Mesendoderm (in vitro differentiated cells): ENCODE measurements at regions not wholly inside any gene's neighbourhood (a gene's known extent, or its start where the extent isn't known, plus 50 kb on each side); places are given as distances from the start of the nearest gene placed in this dataset.
"Not testable (repeated sequence)": the region's sequence is repeated elsewhere in the genome, so short reads cannot be mapped to it uniquely, and the experiment has no call there.

ENCODE experiments used
- DNase-seq: peaks from one replicate; pipeline ENCODE4 v3.0.0; 2013
- H2AK5ac ChIP-seq: 2 replicates; pipeline ENCODE4 v1.6.1; 2013; ENCODE audit warnings: low read length, inconsistent platforms
- H2BK120ac ChIP-seq: 2 replicates; pipeline ENCODE4 v1.6.1; 2013; ENCODE audit warnings: low read depth, mild to moderate bottlenecking, low read length, moderate library complexity, mixed read lengths
- H2BK15ac ChIP-seq: replicated peaks from 2 replicates; pipeline ENCODE4 v1.6.1; 2013; ENCODE audit warnings: low read depth, mild to moderate bottlenecking, moderate library complexity
- H2BK5ac ChIP-seq: 2 replicates; pipeline ENCODE4 v1.6.1; 2013; ENCODE audit warnings: low read length, inconsistent platforms
- H3K18ac ChIP-seq: 2 replicates; pipeline ENCODE4 v1.6.1; 2013; ENCODE audit warnings: mild to moderate bottlenecking, low read length, mixed read lengths
- H3K23ac ChIP-seq: one replicate; pipeline ENCODE4 v1.6.1; 2013; ENCODE audit warnings: low read length
- H3K27ac ChIP-seq: 2 replicates; pipeline ENCODE4 v1.5.1; 2013; ENCODE audit warnings: low read depth, mild to moderate bottlenecking, inconsistent platforms, low read length, moderate library complexity
- H3K27me3 ChIP-seq: 2 replicates; pipeline ENCODE4 v1.6.1; 2013; ENCODE audit warnings: low read length, control low read depth, mild to moderate bottlenecking, inconsistent platforms; ENCODE audit not compliant: insufficient read depth, poor library complexity
- H3K36me3 ChIP-seq: 2 replicates; pipeline ENCODE4 v1.6.1; 2013; ENCODE audit warnings: low read length, inconsistent platforms; ENCODE audit not compliant: control insufficient read depth, insufficient read depth
- H3K4ac ChIP-seq: one replicate; pipeline ENCODE4 v1.6.1; 2013; ENCODE audit warnings: low read depth, mild to moderate bottlenecking, low read length, moderate library complexity
- H3K4me1 ChIP-seq: 2 replicates; pipeline ENCODE4 v1.6.1; 2013; ENCODE audit warnings: low read depth, low read length, inconsistent platforms; ENCODE audit not compliant: control insufficient read depth
- H3K4me2 ChIP-seq: 2 replicates; pipeline ENCODE4 v1.6.1; 2013; ENCODE audit warnings: low read length
- H3K4me3 ChIP-seq: 2 replicates; pipeline ENCODE4 v1.5.1; 2013; ENCODE audit warnings: mild to moderate bottlenecking, low read length
- H3K56ac ChIP-seq: one replicate; pipeline ENCODE4 v1.6.1; 2013; ENCODE audit warnings: low read length
- H3K79me1 ChIP-seq: 2 replicates; pipeline ENCODE4 v1.6.1; 2013; ENCODE audit warnings: low read length, inconsistent platforms
- H3K79me2 ChIP-seq: 2 replicates; pipeline ENCODE4 v1.6.1; 2013; ENCODE audit warnings: mild to moderate bottlenecking, low read length; ENCODE audit not compliant: control insufficient read depth, insufficient read depth
- H3K9ac ChIP-seq: 2 replicates; pipeline ENCODE4 v1.6.1; 2013; ENCODE audit warnings: low read length, inconsistent platforms
- H4K5ac ChIP-seq: one replicate; pipeline ENCODE4 v1.6.1; 2013; ENCODE audit warnings: low read length
- H4K8ac ChIP-seq: one replicate; pipeline ENCODE4 v1.6.1; 2013; ENCODE audit warnings: low read depth, mild to moderate bottlenecking, control low read depth, low read length, moderate library complexity
- WGBS: extraction: QIAGEN DNeasy Blood & Tissue Kit; methylation state at CpG from one replicate; pipeline ENCODE4 v1.1.7; 2013; ENCODE audit warnings: low lambda C conversion rate, missing lambda C conversion rate; ENCODE audit not compliant: insufficient coverage; ENCODE audit errors: extremely low coverage; 5-methylcytosine and 5-hydroxymethylcytosine counted together

DNA sequence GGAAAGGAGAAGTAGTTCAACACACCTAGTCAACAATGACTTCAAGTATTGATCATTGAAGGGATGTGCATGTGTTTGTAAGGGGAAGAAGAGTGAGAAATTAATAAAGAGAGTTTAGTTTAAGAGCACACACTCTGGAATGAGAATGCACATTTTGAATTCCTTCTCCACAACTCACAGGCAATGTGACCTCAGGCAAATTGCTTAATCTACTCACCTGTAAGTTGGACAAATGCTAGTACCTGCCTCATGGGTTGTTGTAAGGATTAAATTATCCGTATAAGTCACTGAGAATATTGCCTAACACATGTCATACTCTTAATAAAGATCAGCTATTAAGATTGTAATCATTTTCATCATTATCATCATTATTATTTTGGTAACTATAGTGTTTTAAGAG is 204.0 kb upstream of the NFIA start:
- Histone ChIP-seq H3K4ac (no peak overlapping the region), H3K18ac (no peak overlapping the region), H3K79me1 (no peaks in the 10 kb centered on the region), H3K4me1 (peaks cover 2% of the 10 kb centered on the region), H4K8ac (no peak overlapping the region), H2BK120ac (no peak overlapping the region), H2BK5ac (no peak overlapping the region), H3K4me2 (no peak overlapping the region), H3K79me2 (no peaks in the 10 kb centered on the region), H3K4me3 (no peak overlapping the region), H3K56ac (no peak overlapping the region), H4K5ac (no peak overlapping the region), H3K23ac (no peak overlapping the region), H2BK15ac (no peak overlapping the region), H3K27me3 (no peaks in the 10 kb centered on the region), H3K27ac (no peak overlapping the region), H3K9ac (no peak overlapping the region), H3K36me3 (no peaks in the 10 kb centered on the region), H2AK5ac (no peak overlapping the region)
- no CpG with 5 or more reads among the region's 1 CpG for WGBS
- DNase-seq: no peak

GRCh38 chr1:60877376-60877775 is 205.0 kb upstream of the NFIA start:
- Histone ChIP-seq H3K4me3 (no peak overlapping the region), H3K79me2 (no peaks in the 10 kb centered on the region), H3K27ac (no peak overlapping the region), H2BK5ac (no peak overlapping the region), H4K5ac (no peak overlapping the region), H3K23ac (no peak overlapping the region), H3K4me1 (peaks cover 2% of the 10 kb centered on the region), H4K8ac (no peak overlapping the region), H2AK5ac (no peak overlapping the region), H3K9ac (no peak overlapping the region), H3K79me1 (no peaks in the 10 kb centered on the region), H2BK120ac (no peak overlapping the region), H3K4me2 (no peak overlapping the region), H2BK15ac (no peak overlapping the region), H3K36me3 (no peaks in the 10 kb centered on the region), H3K27me3 (no peaks in the 10 kb centered on the region), H3K18ac (no peak overlapping the region), H3K56ac (no peak overlapping the region), H3K4ac (no peak overlapping the region)
- WGBS: no CpG with 5 or more reads among the region's 6 CpGs
- no peak for DNase-seq

DNA sequence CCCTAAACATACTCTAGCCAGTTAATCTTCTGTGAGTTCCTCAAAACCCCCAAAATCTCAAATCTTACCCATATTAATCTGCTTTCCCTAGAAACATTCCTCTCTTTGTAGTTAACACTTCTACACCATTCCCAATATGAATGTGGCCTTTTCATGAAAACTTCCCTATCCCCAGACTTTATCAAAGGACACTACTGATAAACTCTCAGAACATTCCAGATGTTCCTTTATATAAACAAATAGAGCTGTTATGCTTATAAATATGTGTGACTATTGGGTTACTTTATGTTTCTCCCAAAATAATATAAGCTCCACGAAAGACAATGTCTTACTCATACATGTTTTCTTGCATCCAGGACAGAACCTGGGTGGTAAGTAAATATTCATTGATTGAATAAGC is 205.4 kb upstream of the NFIA start:
- Histone ChIP-seq H3K56ac (no peak overlapping the region), H3K27ac (no peak overlapping the region), H3K79me1 (no peaks in the 10 kb centered on the region), H4K5ac (no peak overlapping the region), H3K4ac (no peak overlapping the region), H3K4me1 (peaks cover 2% of the 10 kb centered on the region), H3K18ac (no peak overlapping the region), H2BK15ac (no peak overlapping the region), H3K23ac (no peak overlapping the region), H3K9ac (no peak overlapping the region), H3K79me2 (no peaks in the 10 kb centered on the region), H3K4me2 (no peak overlapping the region), H3K27me3 (no peaks in the 10 kb centered on the region), H2AK5ac (no peak overlapping the region), H2BK5ac (no peak overlapping the region), H2BK120ac (no peak overlapping the region), H4K8ac (no peak overlapping the region), H3K4me3 (no peak overlapping the region), H3K36me3 (no peaks in the 10 kb centered on the region)
- WGBS: no CpG with 5 or more reads among the region's 1 CpG
- DNase-seq: no peak

DNA sequence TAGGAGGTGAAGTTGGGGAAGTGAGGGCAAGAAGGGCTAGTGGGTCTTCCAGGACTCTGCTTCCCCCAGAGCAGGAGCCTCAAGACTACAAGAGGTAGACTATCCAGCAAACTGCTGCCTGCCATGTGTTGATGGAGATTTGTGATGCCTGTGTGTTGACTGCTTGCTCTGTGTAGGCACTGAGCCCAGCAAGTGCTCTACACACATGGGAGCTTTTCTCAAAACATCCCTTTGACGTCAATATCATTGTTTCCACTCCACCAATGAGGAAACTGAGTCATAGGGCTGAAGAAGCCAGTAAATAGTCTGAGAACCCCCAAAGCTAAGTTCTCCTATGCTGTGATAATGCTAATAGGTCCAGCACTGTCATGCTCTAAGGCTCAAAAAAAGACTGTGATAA is 207.2 kb upstream of the NFIA start:
- no peaks in the 10 kb centered on the region for H3K79me2 ChIP-seq
- no peak overlapping the region for H2BK15ac ChIP-seq
- H3K4me3 ChIP-seq: no peak overlapping the region
- H3K56ac ChIP-seq: no peak overlapping the region
- no peak overlapping the region for H4K8ac ChIP-seq
- DNase-seq: no peak
- H2AK5ac ChIP-seq: no peak overlapping the region
- H3K27ac ChIP-seq: no peak overlapping the region
- no peak overlapping the region for H3K23ac ChIP-seq
- H3K4ac ChIP-seq: no peak overlapping the region
- whole genome bisulfite sequencing: no CpG with 5 or more reads among the region's 1 CpG
- no peaks in the 10 kb centered on the region for H3K79me1 ChIP-seq
- H2BK120ac ChIP-seq: no peak overlapping the region
- H3K4me2 ChIP-seq: no peak overlapping the region
- H2BK5ac ChIP-seq: peak overlapping the region; percentile 17
- H3K9ac ChIP-seq: no peak overlapping the region
- H3K36me3 ChIP-seq: no peaks in the 10 kb centered on the region
- H3K27me3 ChIP-seq: no peaks in the 10 kb centered on the region
- peaks cover 12% of the 10 kb centered on the region for H3K4me1 ChIP-seq
- peak overlapping the region; percentile 6 for H3K18ac ChIP-seq
- H4K5ac ChIP-seq: no peak overlapping the region

DNA sequence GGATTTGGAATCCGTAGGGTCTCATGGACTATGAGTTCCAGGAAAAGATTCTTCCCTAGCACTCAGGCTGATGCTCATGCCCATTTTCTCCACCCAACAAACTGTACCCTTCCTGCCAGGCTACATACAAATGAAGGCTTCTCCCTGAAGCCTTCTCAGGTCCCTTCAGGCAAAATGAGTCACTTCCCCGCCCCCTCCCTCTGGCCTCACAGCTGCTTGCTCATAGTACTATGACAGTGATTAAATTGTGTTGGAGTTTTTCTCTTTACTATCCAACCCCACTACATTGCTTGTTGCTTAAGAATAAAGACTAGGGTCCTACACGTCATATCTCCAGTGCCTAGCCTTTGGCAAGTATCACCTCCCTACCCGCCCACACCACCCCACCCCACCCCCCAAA is 207.6 kb upstream of the NFIA start:
- no peak overlapping the region for H2BK5ac ChIP-seq
- no peaks in the 10 kb centered on the region for H3K79me1 ChIP-seq
- no peak overlapping the region for H3K4me2 ChIP-seq
- no peak overlapping the region for H2BK120ac ChIP-seq
- no peaks in the 10 kb centered on the region for H3K79me2 ChIP-seq
- H3K4me3 ChIP-seq: no peak overlapping the region
- no peak overlapping the region for H3K23ac ChIP-seq
- no peak overlapping the region for H2AK5ac ChIP-seq
- H3K27me3 ChIP-seq: no peaks in the 10 kb centered on the region
- no peak overlapping the region for H3K27ac ChIP-seq
- DNase-seq: peak; percentile 68
- WGBS: no CpG with 5 or more reads among the region's 4 CpGs
- H4K5ac ChIP-seq: no peak overlapping the region
- peak overlapping the region; percentile 43 for H3K18ac ChIP-seq
- H4K8ac ChIP-seq: no peak overlapping the region
- no peak overlapping the region for H3K9ac ChIP-seq
- H3K36me3 ChIP-seq: no peaks in the 10 kb centered on the region
- no peak overlapping the region for H3K56ac ChIP-seq
- H3K4ac ChIP-seq: no peak overlapping the region
- no peak overlapping the region for H2BK15ac ChIP-seq
- peaks cover 12% of the 10 kb centered on the region for H3K4me1 ChIP-seq

DNA sequence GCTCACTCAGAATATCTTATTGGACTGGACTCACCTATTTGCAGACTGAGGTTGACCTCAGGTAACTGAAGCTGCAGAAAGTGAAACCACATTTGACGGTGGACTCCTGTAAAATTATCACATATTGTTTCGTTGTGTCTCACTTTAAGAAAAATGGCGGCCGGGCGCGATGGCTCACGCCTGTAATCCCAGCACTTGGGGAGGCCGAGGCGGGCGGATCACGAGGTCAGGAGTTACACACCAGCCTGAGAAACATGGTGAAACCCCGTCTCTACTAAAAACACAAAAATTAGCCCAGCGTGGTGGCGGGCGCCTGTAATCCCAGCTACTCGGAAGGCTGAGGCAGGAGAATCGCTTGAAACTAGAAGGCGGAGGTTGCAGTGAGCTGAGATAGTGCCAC is 209.0 kb upstream of the NFIA start:
- H3K4ac ChIP-seq: peak overlapping the region; percentile 59
- not testable (repeated sequence) for H3K36me3 ChIP-seq, H2BK120ac ChIP-seq, H3K79me2 ChIP-seq, H3K23ac ChIP-seq, H3K4me2 ChIP-seq, H3K79me1 ChIP-seq, H3K4me3 ChIP-seq, DNase-seq, H3K27ac ChIP-seq, H3K56ac ChIP-seq, H4K8ac ChIP-seq, H3K18ac ChIP-seq, H3K27me3 ChIP-seq, H2BK5ac ChIP-seq, H4K5ac ChIP-seq, H3K9ac ChIP-seq, H2AK5ac ChIP-seq
- no CpG with 5 or more reads among the region's 18 CpGs for WGBS
- H3K4me1 ChIP-seq: peaks cover 12% of the 10 kb centered on the region
- peak overlapping the region; percentile 46 for H2BK15ac ChIP-seq
